GM12874 (cell line): ENCODE measurements at regions not wholly inside any gene's neighbourhood (a gene's known extent, or its start where the extent isn't known, plus 50 kb on each side); places are given as distances from the start of the nearest gene placed in this dataset.

ENCODE experiments used
- CTCF ChIP-seq: IDR thresholded peaks from 2 replicates; pipeline ENCODE4 v1.5.1; 2011; ENCODE audit warnings: low read depth, mild to moderate bottlenecking, control low read depth, low read length, moderate library complexity; ENCODE audit not compliant: insufficient read depth

DNA sequence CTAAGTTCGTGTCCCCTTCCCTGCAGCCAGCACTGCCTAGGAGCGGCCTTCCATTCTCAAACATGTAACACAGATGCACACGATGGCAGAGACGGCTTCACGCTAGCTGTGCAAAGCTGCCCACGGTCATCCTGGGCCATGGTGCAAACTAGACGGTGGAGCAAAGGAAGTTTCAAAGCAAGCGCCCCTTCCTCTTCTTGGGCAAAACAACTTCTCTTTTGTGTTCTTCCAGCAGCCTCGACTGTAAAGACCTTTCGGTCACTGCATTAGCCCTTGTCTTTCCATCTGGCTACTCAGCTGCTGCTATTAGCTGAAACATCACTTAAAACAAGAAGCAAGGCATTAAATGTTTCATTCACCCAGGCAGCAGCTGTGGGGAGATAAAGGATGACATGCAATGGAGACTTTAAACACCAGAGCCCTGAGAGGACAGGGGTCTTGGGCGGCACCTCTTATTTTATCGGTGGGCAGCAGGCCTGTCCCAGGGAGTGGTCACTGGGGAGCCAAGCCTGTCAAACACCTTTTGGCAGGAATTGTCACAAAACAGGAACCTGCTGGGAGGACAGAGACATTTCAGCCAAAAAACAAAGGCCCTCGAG, 214.8 kb downstream of the KLF6 start:
- no peak for TF ChIP-seq CTCF

- no peak for TF ChIP-seq CTCF
Observed at GRCh38 chr10:3568983-3569382, 216.0 kb downstream of the KLF6 start.

DNA sequence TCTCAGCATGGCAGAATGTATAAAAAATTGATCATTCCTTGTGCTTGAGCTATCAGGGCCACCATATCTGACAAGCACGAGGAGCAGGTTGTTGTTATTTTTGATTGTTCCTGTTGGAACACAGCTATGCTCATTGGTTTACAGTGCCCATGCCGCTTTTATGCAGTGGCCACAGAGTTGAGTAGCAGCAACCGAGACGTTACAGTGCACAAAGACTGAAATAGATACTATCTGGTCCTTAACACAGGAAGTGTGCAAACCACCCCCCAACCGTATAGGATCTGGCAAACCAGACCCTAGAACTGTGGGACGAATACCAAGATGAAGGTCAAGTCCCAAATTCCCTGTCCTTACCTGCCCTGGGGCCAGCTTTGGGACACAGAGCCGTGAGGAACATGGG, 216.6 kb downstream of the KLF6 start:
- no peak for TF ChIP-seq CTCF

DNA sequence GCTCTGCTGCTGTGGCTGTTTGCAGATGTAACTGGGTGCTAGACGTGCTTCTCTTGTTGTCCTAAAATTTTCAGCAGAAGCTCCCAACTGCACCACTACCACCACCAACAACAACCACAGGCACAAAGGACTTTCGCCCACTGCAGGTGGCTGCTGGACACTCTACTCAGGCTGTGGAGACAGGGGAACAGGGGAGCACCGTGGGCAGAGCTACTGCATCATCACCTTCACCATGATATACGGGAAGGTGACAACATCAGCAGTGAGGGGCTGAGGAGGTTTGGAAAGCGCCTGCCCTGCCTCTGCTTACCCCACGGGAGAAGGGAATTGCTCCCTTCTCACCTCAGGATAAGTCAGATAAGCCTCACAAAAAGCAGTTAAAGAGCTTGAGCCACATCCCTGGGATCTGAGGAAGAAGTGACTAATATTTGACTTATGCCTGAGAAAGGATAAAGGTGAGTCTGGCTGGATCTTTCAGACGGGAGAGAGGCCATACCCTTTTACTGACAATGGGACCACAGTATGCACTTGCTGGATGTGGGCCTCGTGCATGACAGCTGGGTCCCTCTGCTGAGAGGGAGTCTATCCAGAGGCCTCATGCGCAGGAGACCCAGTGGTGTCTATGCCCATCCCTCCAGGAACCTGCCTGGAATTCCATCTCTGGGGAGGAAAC, 217.6 kb downstream of the KLF6 start:
- no peak for TF ChIP-seq CTCF

DNA sequence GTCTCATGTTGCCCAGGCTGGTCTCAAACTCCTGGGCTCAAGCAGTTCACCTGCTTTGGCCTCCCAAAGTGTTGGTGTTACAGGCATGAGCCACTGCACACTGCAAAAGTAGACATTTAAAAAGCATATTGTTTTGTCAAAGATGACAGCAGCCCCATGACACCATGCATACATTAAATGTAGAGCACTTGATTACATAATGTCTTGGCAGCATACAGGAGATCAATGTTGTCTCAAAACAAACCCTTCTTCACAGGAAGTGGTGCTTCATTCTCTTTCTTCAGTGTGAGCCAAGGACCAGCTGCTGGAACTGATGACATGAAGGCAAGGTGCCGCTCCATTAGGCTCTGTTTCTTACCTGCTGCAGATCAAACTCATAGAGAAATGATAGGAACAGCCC, 218.4 kb downstream of the KLF6 start:
- no peak for TF ChIP-seq CTCF

DNA sequence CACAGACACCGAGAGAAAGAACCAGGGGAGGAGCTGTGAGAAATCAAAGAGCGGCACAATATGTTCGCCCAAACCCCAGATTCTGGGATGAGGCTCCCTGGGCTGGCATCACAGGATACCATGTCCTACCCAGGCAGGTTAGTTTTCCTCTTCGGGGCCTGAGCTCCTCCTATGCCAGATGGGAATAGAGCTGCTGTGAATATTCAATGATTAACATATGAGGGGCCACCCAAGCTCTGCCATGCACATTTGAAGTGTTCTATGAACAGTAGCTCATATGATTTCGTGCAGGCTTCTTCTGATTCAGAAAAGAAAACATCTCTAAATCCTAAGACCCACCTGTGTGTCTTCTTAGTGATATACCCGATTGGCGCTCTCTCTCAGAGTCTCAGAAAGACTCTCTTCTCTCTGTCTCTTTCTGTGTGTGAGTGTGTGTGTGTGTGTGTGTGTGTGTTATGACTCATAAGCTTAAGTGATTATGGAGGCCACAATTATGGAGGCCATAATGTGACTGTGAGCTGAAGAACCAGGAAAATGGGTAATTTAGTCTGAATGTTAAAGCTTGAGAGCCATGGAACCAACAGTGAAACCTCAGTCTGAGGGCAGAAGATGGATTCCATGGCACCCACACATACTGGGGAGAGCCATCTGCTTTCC, 220.5 kb downstream of the KLF6 start:
- no peak for TF ChIP-seq CTCF

- TF ChIP-seq CTCF = no peak
Observed at GRCh38 chr10:3563298-3563697, 221.7 kb downstream of the KLF6 start.
